ENCODE measurements at regions not wholly inside any gene's neighbourhood (a gene's known extent, or its start where the extent isn't known, plus 50 kb on each side); places are given as distances from the start of the nearest gene placed in this dataset.

DNA sequence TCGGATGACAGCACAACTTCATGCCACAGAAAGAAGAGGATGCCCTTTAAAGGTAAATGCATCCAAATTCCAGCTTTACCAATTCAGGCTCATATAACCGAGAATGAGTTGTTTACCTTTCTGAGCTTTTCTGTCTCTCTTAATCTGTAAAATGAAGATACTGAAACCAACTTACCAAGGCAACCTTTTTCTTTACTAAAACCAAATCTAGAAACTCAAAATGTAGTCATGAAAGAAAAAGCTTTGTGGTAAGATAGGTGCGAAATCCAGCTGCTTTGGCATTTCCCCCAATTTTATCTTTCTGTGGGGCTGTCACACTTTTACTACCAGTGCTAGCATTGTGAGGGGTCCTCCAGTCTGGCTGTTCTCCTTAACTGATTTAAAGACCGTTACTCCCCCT, 240.4 kb downstream of the IKZF2 start:
- WGBS, 4 donors: 74 to 90% (median 83%) methylated on average over 4 of the region's 4 CpGs
- intact Hi-C loops (cut with DNase I): no loop called here
- DNase-seq: no peak

GRCh38 chr2:212908682-212909435, 242.6 kb downstream of the IKZF2 start:
- H3K27me3 ChIP-seq: no peaks in the 10 kb centered on the region
- H3K9me3 ChIP-seq: no peaks in the 10 kb centered on the region
- H3K27ac ChIP-seq: no peak overlapping the region
- peaks cover 0 to 7% (median 0%) of the 10 kb centered on the region in 12 donors for H3K4me1 ChIP-seq
- DNase-seq (no peak), ATAC-seq (no peak)
- TF ChIP-seq POLR2A (IDR thresholded peaks at IDR 0.05): no peak
- TF ChIP-seq, protein P1, sequence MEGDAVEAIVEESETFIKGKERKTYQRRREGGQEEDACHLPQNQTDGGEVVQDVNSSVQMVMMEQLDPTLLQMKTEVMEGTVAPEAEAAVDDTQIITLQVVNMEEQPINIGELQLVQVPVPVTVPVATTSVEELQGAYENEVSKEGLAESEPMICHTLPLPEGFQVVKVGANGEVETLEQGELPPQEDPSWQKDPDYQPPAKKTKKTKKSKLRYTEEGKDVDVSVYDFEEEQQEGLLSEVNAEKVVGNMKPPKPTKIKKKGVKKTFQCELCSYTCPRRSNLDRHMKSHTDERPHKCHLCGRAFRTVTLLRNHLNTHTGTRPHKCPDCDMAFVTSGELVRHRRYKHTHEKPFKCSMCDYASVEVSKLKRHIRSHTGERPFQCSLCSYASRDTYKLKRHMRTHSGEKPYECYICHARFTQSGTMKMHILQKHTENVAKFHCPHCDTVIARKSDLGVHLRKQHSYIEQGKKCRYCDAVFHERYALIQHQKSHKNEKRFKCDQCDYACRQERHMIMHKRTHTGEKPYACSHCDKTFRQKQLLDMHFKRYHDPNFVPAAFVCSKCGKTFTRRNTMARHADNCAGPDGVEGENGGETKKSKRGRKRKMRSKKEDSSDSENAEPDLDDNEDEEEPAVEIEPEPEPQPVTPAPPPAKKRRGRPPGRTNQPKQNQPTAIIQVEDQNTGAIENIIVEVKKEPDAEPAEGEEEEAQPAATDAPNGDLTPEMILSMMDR (IDR thresholded peaks at IDR 0.05): no peak
- intact Hi-C loops (cut with DNase I): no loop called here
- no peaks in the 10 kb centered on the region for H3K36me3 ChIP-seq
- H3K4me3 ChIP-seq: no peak overlapping the region
- 72 to 86% (median 78%) methylated on average over 4 of the region's 4 CpGs for WGBS, 4 donors

More for the DNA sequence above, 240.4 kb downstream of the IKZF2 start:
- Histone ChIP-seq H3K27ac (no peak overlapping the region), H3K9me3 (no peaks in the 10 kb centered on the region), H3K4me3 (no peak overlapping the region), H3K36me3 (no peaks in the 10 kb centered on the region), H3K27me3 (no peaks in the 10 kb centered on the region), H3K4me1 (no peaks in the 10 kb centered on the region)
- TF ChIP-seq, protein P1 (IDR thresholded peaks at IDR 0.05): no peak
- no peak for TF ChIP-seq POLR2A (IDR thresholded peaks at IDR 0.05)
- ATAC-seq: no peak

DNA sequence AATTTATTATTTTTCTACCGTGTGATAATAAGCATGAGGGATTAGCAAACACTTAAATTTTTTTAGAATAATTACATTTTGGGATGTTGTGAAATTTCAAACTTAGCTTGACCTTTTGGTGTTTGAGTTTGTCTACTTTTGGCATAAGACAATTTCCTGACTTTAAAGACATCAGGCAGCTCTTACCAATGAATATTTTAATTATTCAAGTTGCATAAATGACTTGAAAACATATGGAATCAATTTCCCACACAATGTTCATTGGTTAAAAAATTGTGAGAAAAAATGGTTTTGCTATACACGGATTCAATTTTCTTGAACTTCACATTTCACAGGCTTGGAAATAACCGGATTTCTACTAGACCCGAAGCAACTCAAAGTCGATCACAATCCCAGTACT, 243.4 kb downstream of the IKZF2 start:
- H3K27ac ChIP-seq: no peak overlapping the region
- DNase-seq (no peak), ATAC-seq (no peak)
- 85 to 91% (median 87%) methylated on average over 5 of the region's 5 CpGs for WGBS, 4 donors
- TF ChIP-seq, protein P1 (IDR thresholded peaks at IDR 0.05): no peak
- TF ChIP-seq POLR2A (IDR thresholded peaks at IDR 0.05): no peak
- no peak overlapping the region for H3K4me3 ChIP-seq
- intact Hi-C loops (cut with DNase I): no loop called here
- H3K4me1 ChIP-seq: peaks cover 0 to 7% (median 0%) of the 10 kb centered on the region in 12 donors
- no peaks in the 10 kb centered on the region for H3K9me3 ChIP-seq
- no peaks in the 10 kb centered on the region for H3K36me3 ChIP-seq
- no peaks in the 10 kb centered on the region for H3K27me3 ChIP-seq

DNA sequence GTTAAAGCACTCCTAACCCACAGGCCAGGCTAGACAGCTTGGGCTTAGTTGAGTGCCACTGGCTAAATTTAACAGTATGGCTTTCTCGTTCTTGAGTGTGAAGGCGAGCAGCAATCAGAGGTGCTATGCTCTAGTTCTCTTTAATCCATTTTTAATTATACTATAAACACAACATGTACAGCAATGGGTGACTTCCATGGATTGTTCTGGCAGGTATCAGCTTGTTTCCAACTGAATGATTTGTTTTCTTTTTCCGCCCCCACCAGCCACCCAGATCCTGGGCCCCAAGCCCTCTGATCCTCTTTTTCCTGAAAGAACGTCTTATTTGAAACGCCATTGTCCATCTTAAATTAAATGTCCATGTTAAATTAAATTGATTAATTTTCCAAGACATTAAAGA, 244.8 kb downstream of the IKZF2 start:
- Histone ChIP-seq H3K27ac (no peak overlapping the region), H3K4me3 (no peak overlapping the region), H3K9me3 (no peaks in the 10 kb centered on the region), H3K36me3 (no peaks in the 10 kb centered on the region), H3K4me1 (peaks cover 0 to 7% (median 0%) of the 10 kb centered on the region in 12 donors), H3K27me3 (no peaks in the 10 kb centered on the region)
- TF ChIP-seq, protein P1 (IDR thresholded peaks at IDR 0.05): no peak
- no peak for TF ChIP-seq POLR2A (IDR thresholded peaks at IDR 0.05)
- no peak for ATAC-seq
- WGBS, 4 donors: 76 to 83% (median 80%) methylated on average over 5 of the region's 5 CpGs
- intact Hi-C loops (cut with DNase I): no loop called here
- no peak for DNase-seq
